GM12878 (cell line): ENCODE measurements at regions not wholly inside any gene's neighbourhood (a gene's known extent, or its start where the extent isn't known, plus 50 kb on each side); places are given as distances from the start of the nearest gene placed in this dataset.

Experiments
- ATAC-seq: fragments of 200-7000 bp; cut with Tn5 transposase; 3 replicates; pipeline ENCODE4 v1.9.1; 2020; ENCODE audit warnings: mild to moderate bottlenecking, moderate library complexity
- BruUV-seq: library from RNA; stranded (reverse); fragments of 400-500 nt; replicated peaks from 2 replicates; lab custom pipeline; 2021; lab: Mats Ljungman, UMichigan
- CTCF ChIA-PET: fragments of 300-600 bp; sonication (Branson Sonifier 250); formaldehyde crosslinking; extraction: SDS; loops from one replicate; lab custom pipeline; 2021; ENCODE audit warnings: inconsistent platforms; lab: Yijun Ruan, JAX
- POLR2A ChIA-PET: fragments of 350-600 bp; formaldehyde crosslinking; extraction: SDS; loops from one replicate; lab custom pipeline; 2021; ENCODE audit warnings: inconsistent platforms; lab: Charles Lee
- RAD21 ChIA-PET: fragments of 300-600 bp; sonication (Branson Sonifier 250); formaldehyde crosslinking; loops from one replicate; lab custom pipeline; 2023; ENCODE audit warnings: antibody characterized with exemption; ENCODE audit not compliant: unreplicated experiment; lab: Charles Lee
- SMC1A ChIA-PET: fragments of 300-600 bp; sonication (Branson Sonifier 250); formaldehyde crosslinking; loops from one replicate; lab custom pipeline; 2023; ENCODE audit not compliant: unreplicated experiment, uncharacterized antibody; lab: Charles Lee
- DNase-seq: peaks from one replicate; pipeline ENCODE4 v3.0.0-alpha.2; 2011; ENCODE audit warnings: low read depth, low spot score
- FAIRE-seq: peaks from 3 replicates; lab custom pipeline; 2011; peaks lifted over from hg19 to GRCh38; lab: Jason Lieb, UNC
- H2AFZ ChIP-seq: 2 replicates; pipeline ENCODE4 v1.6.0; 2011; ENCODE audit warnings: low read depth, low read length, control low read depth; ENCODE audit not compliant: control insufficient read depth
- H3K27ac ChIP-seq: 2 replicates; pipeline ENCODE4 v1.5.1; 2011; ENCODE audit warnings: control low read depth; ENCODE audit not compliant: control insufficient read depth, insufficient read depth
- H3K27me3 ChIP-seq, 2 experiments: replicated peaks in 1 of 2; 2 replicates each; pipeline versions ENCODE4 v1.6.0 to v1.6.1; 2011; ENCODE audit warnings: low read length in 1 of 2; ENCODE audit not compliant: control insufficient read depth in 2 of 2, insufficient read depth in 2 of 2
- H3K36me3 ChIP-seq, 2 experiments: 2 replicates each; pipeline ENCODE4 v1.5.1; 2011; ENCODE audit warnings: low read length in 1 of 2; ENCODE audit not compliant: control insufficient read depth in 2 of 2, insufficient read depth in 2 of 2
- H3K4me1 ChIP-seq: 2 replicates; pipeline ENCODE4 v1.6.1; 2011; ENCODE audit warnings: mild to moderate bottlenecking, low read length, moderate library complexity, mixed read lengths; ENCODE audit not compliant: control insufficient read depth, insufficient read depth
- H3K4me2 ChIP-seq: 2 replicates; pipeline ENCODE4 v1.6.0; 2011; ENCODE audit warnings: control low read depth; ENCODE audit not compliant: control insufficient read depth, insufficient read depth
- H3K4me3 ChIP-seq: fragments of 200-600 bp; sonication (generic); 2 replicates; pipeline ENCODE4 v1.5.1; 2016
- H3K79me2 ChIP-seq: 2 replicates; pipeline ENCODE4 v1.6.0; 2011; ENCODE audit warnings: low read length; ENCODE audit not compliant: control insufficient read depth, insufficient read depth
- H3K9ac ChIP-seq: 2 replicates; pipeline ENCODE4 v1.8.0; 2011; ENCODE audit warnings: low read length, control low read depth, mixed read lengths; ENCODE audit not compliant: control insufficient read depth, insufficient read depth
- H3K9me3 ChIP-seq: replicated peaks from 3 replicates; pipeline ENCODE4 v1.5.1; 2011; ENCODE audit warnings: mild to moderate bottlenecking, low read length; ENCODE audit not compliant: control insufficient read depth, insufficient read depth
- H4K20me1 ChIP-seq: 2 replicates; pipeline ENCODE4 v1.6.0; 2011; ENCODE audit not compliant: control insufficient read depth, insufficient read depth
- CTCF ChIP-seq, 3 experiments: IDR thresholded peaks in 2 of 3; conservative IDR thresholded peaks in 1 of 3; 2 replicates each; pipeline ENCODE4 v1.5.1; 2011; ENCODE audit warnings: low read depth in 3 of 3, low read length in 3 of 3, mild to moderate bottlenecking in 3 of 3, control low read depth in 2 of 3, moderate library complexity in 2 of 3, inconsistent platforms in 1 of 3, mixed read lengths in 1 of 3; ENCODE audit not compliant: control insufficient read depth in 2 of 3, insufficient read depth in 1 of 3; ENCODE audit errors: extremely low read depth in 1 of 3
- FOXK2 ChIP-seq: fragments of 450-650 bp; IDR thresholded peaks from 2 replicates; pipeline ENCODE4 v1.6.1; 2017; ENCODE audit warnings: mild to moderate bottlenecking, moderate library complexity
- IKZF2 ChIP-seq, 2 experiments: fragments of 450-650 bp; IDR thresholded peaks; 2 replicates each; pipeline ENCODE4 v1.6.1; 2017; ENCODE audit warnings: mild to moderate bottlenecking in 2 of 2, moderate library complexity in 2 of 2
- NRF1 ChIP-seq: conservative IDR thresholded peaks from 2 replicates; pipeline ENCODE4 v1.6.1; 2011; ENCODE audit warnings: mild to moderate bottlenecking, low read depth, low read length, improper control_type of control experiment
- PAX8 ChIP-seq: fragments of 450-650 bp; IDR thresholded peaks from 2 replicates; pipeline ENCODE4 v1.6.1; 2017; ENCODE audit warnings: mild to moderate bottlenecking, moderate library complexity
- WGBS: methylation state at CpG from one replicate; pipeline ENCODE4 v1.1.6; 2016; ENCODE audit warnings: low lambda C conversion rate; ENCODE audit not compliant: insufficient replicate concordance, insufficient coverage; ENCODE audit errors: missing lambda C conversion rate; 5-methylcytosine and 5-hydroxymethylcytosine counted together
- in situ Hi-C: fragments of 300-500 bp; cut with MboI; formaldehyde crosslinking; loops from 9 replicates; pipeline ENCODE4 v1.14.3; 2018; ENCODE audit warnings: mixed read lengths
- intact Hi-C: fragments of 100-400 bp; cut with micrococcal nuclease; formaldehyde crosslinking; loops from one replicate; pipeline ENCODE4 v1.14.2; 2022; ENCODE audit not compliant: unreplicated experiment

DNA sequence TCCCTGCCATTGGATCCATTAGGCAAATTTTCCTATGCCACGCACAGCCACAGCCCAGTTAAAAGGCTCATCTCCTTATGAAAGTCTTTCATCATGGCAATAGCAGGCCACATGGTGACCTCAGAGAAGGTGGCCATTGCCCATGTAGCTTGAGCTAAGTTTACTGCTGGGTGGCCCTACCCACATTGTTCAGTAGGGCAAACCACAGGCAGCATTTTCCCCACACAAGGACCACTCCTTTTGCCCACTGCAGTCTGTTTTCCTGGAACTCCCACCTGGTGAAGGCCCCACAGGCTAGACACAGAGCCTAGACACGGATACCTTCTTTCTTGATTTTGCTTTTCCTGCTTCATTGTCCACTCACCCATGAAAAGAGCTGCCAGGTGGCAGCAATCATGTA, 101.5 kb upstream of the NPVF start (continued):
- no peak for TF ChIP-seq NRF1
- no peak for TF ChIP-seq FOXK2
- no peak for TF ChIP-seq CTCF (IDR thresholded peaks at IDR 0.05 in 2 of 3, conservative IDR thresholded peaks at IDR 0.05 in 1 of 3; ENCODE audit: control insufficient read depth in 2 of 3, extremely low read depth in 1 of 3, insufficient read depth in 1 of 3, low read depth in 3 of 3, low read length in 3 of 3)
- TF ChIP-seq PAX8, result no peak

- H3K4me3 ChIP-seq, result no peak overlapping the region; the same call in 1 of the 2 replicates
- BruUV-seq, result no TSS peak
- no peaks in the 10 kb centered on the region for H3K79me2 ChIP-seq
- no peaks in the 10 kb centered on the region for H4K20me1 ChIP-seq
- no peak overlapping the region for H3K9ac ChIP-seq
- ATAC-seq, result no peak
- TF ChIP-seq IKZF2 (IDR thresholded peaks at IDR 0.05), result no peak
- no peaks in the 10 kb centered on the region for H3K27me3 ChIP-seq
- POLR2A ChIA-PET, result no interaction called here
- H3K9me3 ChIP-seq, result no peaks in the 10 kb centered on the region
- in situ Hi-C loops (no loop called here), intact Hi-C loops (no loop called here)
- CTCF ChIA-PET, result no interaction called here
- H3K4me1 ChIP-seq, result no peaks in the 10 kb centered on the region
- RAD21 ChIA-PET, result no interaction called here
- no peak overlapping the region for H2AFZ ChIP-seq
- SMC1A ChIA-PET, result no interaction called here
- H3K36me3 ChIP-seq, result no peaks in the 10 kb centered on the region
- no peak for FAIRE-seq
- whole genome bisulfite sequencing, result 54% methylated on average over 6 of the region's 6 CpGs
- DNase-seq, result no peak
- no peak overlapping the region for H3K4me2 ChIP-seq
- no peak overlapping the region for H3K27ac ChIP-seq
These were observed 105.1 kb upstream of the NPVF start for GRCh38 chr7:25333296-25333928.
